ENCODE measurements at regions not wholly inside any gene's neighbourhood (a gene's known extent, or its start where the extent isn't known, plus 50 kb on each side); places are given as distances from the start of the nearest gene placed in this dataset.

DNA sequence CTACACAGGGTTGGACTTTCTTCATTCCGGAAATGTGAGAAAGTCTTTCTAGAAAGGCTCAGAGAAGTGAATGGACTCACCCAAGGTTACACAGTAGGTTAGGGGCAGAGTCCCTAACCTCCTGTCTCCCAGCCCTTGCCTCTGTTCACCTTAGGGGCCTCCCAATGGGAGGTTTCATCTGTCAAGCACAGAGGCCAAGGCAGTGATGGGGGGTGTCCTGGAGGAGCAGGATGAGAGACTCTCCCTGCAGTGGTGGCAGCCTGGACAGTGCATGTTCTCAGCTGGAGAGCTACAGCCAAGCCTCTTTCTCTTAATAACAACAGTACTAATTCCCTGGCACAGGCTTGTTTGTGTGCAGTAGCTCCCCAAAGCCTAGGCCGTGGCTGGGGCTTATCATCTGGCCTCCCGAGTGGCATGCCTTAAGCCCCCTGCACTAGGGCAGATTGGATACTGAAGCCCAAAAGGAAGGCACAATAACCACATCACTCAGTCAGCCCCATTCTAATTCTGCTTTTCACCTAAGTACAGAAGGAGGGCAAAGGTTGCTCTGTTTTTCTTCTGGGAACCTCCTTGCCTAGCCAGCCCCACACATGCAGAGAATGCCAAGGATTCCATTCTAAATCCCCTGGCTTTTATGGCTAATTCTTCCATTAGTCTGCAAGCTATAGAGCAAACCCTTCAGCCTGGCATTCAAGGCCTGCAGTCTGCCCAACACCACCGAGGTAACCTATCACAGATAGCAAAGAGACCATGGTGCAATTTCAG, 50.2 kb upstream of the XPA start:
- no peak for DNase-seq

DNA sequence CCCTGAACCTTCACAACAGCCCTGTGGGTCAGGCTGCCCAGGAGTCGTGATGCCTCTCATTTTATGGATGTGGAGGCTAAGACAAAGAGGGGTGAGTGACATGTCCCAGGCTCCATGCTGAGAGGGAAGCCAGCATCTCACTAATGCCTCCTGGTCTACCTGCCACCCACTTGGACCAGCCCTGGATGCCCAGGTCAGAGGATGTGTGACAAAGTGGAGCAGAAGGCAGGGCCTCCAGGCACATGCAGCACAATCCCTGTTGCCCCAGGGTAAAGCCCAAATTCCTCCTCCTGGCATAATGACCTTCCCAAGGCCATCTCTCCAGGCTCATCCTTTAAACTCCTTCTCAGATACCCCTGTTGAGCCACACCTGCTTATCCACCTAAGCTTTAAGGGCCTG, 51.4 kb upstream of the XPA start:
- DNase-seq: no peak

DNA sequence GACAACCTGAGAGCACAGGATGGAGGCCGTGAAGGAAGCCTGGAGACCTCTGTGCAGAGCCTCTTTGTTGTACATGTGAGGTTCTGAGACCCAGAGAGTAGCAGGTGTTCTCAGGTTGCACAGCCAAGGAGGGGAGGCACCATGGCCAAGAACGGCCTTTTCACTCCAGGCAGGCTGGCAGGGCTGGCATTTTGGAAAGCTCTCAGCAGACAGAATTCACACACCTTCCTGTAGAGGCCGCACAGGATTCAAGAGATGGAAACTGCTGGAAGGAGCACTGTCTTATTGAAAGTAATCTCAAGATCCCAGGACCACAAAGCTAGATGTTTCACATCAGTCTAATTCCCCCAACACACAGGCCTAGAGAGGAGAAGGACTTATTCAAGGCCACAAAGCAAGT, 52.8 kb upstream of the XPA start:
- no peak for DNase-seq

DNA sequence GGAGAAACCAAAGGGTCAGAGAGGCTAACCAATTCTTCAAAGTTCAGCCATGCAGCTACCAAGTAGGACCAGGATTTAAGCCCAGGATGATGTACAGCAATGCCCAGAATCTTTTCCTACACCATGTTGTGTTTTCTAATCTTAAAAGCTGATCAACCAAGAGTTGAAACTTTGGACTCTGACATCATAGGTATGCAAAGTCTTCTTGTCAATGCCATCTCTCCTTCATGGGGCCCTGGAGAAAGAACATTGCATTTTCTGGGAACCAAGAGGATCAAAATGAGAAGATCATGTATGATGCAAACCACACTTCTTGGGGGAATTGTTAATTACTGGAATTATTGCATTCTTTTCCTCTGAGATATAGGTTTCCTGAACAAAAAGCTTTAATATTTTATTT, 54.4 kb upstream of the XPA start:
- DNase-seq: no peak

DNA sequence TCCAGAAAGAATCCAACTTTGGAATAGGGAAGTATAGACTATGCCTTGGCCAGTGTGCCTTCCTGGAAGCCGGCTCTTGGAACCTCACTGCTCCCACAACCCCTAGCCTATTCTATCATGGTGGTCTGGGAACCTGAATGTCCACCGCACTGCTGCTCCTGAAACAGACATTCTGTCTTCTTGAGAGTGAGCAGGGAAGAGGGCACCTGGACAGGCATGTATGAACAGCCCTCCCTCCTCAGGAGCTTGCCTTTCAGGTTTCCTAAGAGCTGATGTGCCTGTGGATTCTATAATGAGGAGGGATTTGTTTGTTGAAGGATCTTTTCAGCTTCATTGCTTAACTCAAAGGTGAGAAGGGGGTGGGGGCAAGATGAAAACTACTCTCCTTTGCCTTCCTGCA, 55.1 kb upstream of the XPA start:
- DNase-seq: no peak

DNA sequence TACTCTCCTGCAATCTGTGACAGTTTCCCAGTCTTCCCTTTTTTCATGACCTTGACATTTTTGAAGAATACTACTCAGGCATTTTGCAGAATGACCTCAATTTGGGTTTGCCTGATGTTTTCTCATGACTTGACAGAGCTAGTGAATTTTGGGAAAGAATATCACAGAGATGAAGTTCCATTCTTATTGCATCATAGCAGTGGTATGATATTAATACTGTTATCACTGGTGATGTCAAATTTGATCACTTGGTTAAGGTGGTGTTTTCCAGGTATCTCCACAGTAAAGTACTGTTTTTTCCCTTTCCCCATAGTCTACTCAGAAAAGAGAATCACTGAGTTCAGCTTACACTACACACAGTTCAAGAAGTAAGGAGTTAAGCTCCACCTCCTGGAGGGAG, 56.2 kb upstream of the XPA start:
- DNase-seq: no peak

DNA sequence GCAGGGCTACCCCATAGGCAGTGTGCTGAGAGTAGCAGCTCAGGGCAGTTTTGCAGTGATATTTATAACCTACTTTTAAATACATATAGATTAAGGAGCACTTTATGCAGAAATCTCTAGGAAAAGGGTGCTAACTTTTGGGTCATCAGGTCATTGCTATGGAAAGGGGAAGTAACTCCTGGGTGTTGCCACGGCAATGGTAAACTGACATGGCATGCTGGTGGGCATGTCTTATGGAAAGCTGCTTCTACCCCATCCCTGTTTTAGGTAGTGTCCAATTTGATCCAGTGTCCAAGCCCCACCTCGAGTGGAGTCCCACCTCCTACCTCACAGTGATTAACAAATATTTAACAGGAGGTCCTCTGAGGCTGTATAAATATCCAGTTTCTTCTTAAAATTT, 56.8 kb upstream of the XPA start:
- no peak for DNase-seq

DNA sequence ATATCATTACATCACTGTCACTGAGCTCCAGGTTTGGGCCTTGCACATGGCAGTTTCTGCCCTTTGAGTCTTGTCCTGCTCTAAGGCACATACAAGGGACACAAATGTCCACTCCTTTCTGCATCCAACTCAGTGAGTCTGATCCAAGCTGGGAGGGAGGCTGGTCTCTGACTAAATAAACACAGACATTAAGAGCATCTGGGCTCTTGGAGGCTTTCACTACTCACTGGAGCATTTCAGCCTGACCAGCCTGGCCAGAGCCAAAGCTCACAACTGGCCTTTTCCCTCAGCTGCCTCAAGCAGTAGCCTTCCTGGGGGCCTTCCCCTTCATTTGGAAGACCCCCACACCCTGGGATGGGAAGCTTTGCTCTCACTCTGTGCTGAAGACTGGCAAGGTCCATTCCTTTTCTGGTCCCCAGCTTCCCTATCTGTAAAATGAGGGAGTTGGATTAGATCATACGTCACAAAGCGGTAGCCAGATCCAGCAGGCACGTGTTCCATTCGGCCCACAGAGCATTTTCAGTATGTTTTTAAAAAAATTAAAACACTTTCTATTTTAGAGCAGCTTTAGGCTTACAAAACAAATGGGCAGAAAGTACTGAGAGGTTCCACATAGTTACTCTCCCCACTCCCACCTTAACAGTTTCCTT, 58.6 kb upstream of the XPA start:
- DNase-seq: no peak

DNA sequence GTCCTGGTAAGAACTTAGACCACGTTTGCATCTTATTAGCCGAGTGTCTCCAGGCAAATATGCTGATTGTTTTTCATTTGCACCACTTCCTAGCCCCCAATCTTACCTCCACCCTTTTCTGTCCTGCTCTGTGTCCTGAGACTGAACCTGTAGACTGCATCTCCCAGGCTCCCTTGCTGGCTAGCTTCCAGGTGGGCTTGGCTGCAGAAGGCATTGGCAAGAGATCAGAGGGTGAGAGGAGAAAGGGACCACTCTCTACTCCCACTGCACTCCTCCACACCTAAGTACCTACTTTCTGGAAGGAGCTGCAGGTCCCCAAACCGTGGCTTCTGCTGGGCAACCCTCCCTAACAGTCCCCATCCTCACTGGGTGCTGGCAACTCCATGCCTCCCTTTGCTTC, 59.9 kb upstream of the XPA start:
- no peak for DNase-seq

DNA sequence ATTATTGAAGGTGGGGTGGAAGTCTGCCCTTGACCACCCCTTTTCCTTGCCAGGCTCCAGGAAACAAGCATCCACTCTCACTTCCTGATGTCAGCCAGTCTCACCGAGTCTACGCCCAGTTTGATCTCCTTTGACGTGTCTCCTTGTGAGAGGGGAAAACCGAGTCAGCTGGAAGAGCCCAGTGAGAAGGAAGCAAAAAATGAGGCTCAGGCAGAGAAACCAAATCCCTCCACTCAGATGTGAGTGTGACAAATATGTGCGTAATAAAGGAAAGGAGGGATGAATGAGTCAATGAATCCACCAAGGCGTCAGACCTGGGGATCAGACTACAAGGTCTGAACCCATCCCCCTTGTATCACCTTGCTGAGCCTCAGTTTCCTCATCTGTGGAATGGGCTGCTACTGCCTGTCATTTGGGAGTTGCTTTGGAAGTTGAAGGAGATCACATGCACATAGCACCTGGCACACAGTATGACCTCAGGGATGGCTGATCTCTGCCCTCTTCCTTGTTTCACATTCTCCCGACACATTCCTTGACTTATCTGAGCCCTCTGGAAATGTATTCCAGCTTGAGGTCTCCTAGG, 61.3 kb upstream of the XPA start:
- DNase-seq: no peak

DNA sequence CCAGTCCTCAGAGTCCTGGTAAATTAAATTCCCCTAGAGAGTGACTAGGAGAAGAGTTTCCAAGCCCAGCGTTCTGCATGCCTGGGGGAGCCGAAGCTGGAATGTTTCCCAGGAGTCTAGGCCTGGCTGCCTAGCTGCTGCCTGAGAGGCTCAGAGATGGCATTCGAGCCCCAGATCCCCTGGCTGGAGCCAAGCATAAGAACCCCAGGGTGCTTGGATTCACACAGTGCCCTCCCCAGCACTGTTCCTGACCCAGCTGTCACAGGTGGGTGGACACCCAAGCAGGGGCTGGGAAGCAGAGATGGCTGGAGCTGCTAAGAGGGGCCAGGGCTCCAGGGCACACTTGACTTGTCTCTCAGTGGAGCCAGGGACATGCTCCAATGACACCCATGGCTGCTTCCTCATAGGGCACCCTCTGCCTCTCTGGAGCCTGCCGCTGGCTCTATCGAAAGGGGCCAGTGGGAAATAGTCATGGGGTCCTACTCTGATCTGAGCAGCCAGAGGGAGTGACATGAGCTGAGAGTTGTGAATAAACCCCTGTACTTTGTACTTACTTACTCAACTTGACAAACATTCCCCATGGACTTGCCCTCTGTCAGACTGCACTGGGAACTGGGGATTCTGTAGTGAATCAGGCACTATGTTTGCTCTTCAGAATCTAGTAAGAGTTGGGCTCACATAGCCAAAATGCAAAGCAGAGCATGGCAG, 62.6 kb upstream of the XPA start:
- DNase-seq: no peak

DNA sequence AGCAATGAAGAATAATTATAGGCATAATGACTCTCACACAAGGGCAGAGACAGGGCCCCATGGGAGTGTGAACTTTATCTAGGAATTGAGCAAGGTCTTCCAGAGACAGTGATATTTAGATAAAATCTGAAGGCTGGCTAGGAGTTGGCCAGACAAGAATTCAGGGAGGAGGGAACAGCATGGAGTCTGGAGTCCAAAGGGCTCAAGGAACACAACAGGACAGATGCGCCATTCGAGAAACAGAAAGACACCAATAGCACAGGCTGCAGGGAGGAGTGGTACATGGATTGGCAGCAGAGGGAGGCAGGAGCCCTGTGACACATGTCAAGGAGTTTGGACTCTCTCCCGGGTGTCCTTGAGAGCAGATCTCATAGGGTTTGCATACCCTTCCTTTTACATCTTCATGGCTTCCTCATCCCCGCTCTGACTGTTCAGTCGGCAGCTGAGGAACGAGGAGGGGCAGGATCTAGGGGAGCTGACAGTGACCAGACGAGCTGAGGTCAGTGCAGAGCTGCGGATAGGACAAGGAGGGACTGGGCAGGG, 64.0 kb upstream of the XPA start:
- DNase-seq: no peak

DNA sequence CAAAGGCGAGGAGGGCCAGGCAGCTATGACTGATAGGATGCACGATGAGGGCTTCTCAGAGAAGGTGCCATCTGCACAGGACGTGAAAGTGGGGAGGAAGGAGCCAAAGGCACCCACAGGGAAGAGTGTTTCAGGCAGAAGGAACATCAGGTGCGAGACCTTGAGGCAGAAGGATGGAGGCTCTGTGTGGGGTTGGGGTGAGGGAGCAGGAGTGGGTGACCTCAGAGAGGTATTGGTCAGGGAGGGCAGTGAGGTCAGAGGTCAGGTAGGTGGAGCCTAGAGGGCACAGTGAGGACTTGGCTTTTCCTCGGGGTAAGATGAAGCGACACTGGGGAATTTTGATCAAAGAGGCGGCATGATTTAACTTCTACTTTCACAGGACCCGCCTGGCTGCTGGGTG, 64.7 kb upstream of the XPA start:
- no peak for DNase-seq

DNA sequence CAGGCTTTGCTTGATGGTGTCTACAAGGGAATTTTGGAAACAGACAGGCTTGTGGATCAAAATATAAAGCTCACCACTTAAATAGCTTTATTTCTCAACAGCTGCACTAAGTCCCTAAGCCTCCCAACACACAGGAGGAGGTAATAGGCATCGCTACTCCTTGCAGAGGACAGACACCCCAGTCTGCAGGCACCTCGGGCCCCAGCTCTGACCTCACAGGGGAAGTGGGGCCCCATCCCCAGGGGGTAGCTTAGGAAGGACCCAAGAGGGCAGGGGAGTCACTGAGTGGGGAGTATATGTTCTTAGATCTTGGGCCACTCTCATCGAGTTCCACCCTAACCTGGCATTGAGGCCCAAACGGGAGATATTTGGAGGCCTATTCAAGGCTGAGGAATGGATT, 66.7 kb upstream of the XPA start:
- DNase-seq: no peak

DNA sequence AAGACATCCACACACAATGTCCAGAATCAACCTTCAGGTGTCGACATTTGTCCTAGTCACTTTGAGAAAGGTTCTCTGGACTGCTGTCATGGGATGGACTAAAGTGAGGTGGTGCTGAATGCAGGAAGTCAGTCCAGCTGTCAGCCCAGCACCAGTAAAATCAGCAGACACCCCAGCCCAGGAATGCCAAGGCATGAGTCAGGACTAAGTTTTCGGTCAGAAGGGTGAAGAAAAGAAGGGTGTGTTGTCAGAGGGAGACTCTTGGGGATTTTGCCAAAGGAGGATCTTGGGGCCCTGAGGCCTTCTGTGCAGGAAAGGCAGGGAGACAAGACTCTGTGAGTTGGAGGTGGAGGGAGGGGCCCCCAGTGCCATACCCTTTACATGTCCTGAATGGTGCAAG, 69.0 kb upstream of the XPA start:
- DNase-seq: no peak

DNA sequence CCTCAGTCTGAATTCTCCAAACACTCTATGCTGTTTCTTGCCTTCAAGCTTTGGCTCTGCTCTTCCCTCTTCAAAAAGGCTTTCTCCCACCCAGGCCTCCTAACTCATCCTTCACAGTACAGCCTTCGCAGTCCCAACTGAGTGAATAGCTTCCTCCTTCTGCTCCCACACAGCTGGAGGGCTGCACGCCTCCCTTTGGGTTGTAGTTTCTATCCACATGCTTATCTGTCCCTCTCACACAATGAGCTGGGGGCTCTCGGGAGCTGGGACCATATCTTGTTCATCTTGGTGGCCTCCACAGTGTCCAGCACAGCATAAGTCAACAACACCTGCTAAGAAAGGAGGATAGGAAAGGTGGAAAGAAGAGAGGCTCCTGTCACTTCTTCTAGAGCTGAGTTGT, 69.5 kb upstream of the XPA start:
- DNase-seq: no peak

DNA sequence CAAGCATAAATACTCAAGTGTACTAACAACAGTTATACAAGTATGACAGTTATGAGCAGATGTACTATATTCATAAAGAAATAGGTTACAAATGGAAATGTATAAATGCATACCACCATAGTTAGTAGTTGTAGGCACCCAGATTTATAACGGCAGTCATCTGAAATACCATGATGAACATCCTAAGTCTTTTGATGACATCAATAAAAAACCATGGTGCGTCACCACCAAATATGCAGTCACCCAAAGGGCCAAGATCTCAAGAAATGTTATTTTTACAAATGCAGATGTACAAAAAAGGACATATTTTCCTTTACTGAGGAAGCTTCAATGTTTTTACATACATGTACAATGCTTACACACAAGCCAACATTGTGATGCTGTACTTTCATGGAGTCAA, 70.8 kb upstream of the XPA start:
- DNase-seq: no peak

DNA sequence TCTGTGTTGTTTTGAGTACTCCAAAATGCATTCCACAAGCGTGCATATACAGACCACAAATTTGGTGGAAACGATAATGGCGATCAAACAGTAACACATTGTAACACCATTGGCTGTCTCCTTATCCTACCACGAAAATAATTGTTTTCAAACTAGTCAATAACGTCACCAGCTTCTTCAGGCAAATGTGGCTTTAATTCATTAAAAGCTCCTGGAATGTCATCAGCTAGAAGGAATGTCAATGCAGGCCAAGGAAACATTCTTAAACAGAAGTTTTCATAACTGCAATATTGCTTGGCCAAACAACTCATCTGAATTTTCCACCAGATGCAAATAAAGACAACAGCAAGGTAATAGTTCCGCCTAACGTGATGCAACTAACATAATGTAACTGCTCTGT, 71.6 kb upstream of the XPA start:
- no peak for DNase-seq

DNA sequence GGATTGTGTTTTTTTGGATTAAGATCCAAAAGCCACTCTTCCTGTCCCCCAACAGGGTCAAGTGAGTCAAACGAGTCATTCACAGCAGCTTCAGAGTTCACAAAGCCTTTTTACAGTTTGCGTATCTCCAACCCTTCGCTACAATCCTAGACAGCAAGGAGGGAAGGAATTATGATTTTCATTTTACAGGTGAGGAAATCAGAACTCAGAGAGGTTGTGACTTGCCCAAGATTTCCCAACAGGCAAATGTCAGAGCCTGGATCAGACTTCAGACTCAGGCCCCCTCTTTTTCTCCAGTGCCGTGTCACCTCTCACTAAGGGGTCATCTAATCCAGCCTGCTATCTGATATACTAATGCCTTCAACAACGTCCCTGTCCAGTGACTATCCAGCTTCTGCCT, 72.1 kb upstream of the XPA start:
- no peak for DNase-seq

DNA sequence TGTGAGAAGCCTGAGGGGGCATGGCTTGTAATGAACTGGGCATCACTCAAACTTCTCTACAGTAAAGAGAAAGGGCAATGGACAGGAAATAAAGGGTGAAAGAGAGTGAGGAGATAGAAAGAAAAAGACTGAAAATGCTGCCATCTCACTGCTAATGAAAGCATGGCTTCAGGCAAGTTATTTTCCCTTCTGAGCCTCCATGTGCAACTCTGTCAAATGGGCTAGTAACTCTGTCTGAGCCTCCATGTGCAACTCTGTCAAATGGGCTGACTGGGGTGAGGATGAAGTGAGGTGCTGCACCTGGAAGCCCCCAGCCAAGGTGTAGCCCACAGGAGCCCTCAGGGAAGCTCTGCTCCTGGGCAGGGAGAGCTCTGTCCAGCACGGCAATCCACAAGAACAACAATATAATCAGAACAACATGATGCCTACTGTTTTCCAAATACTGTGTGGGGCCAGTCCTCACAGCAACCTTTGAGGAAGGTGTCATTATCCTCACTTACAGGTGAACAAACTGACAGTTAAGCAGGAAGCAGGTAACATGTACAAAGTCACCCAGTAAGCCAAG, 73.8 kb upstream of the XPA start:
- no peak for DNase-seq

DNA sequence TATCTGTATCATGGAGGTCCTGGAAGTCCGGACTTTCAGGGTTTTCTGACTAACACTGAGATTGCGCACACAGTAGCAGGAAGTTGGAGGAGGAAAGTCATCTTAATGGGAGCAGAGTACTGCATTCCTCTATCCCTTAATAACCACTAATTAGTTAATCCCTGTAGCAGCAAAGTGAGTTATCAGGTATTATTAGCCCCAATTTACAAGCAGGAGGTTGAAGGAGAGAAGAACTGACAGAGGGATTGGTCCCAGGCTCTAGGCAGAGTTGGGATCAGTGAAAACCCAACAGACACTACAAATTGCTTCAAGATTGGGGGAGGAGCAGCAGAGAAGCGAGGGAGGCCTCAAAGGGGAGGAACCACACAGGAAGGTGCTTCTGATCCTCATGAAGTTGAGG, 74.5 kb upstream of the XPA start:
- no peak for DNase-seq

DNA sequence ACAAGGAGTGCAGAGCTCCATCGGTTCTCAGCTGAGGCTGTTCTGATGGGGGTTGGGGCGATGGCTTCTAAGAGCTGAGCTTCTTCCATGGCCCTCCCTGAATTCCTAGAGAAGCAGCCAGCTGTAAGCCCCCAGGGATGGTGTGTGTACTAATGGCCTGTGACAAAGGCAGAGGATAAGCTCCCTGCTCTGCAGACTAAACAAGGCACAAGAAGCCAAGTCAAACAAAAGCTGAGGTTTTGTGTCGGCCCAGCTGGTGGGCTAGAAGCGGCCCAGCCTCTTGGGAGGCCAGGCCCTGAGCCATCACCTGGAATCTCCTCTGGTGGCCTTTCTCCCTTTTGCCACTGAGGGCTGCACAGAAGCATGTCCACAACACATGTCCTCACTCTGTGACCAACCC, 75.0 kb upstream of the XPA start:
- no peak for DNase-seq

DNA sequence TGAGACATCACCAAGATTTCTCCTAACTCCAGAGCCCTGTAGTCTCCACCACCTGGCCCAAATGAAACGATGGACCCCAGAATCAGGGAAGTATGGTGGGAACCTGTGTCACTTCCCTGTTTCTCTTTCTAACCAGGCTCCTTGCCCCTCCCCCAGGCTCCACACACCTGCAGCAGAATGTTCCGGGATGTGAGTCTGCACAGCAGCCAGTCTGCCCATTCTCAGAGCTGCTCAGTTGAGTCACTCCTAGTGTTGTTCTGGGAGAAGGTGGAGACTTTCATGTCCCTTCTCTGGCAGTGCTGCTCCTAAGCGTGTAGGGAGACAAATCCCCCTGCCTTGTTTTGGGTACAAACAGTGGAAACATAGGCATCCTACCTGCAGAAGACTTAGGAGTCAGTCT, 76.0 kb upstream of the XPA start:
- DNase-seq: no peak

DNA sequence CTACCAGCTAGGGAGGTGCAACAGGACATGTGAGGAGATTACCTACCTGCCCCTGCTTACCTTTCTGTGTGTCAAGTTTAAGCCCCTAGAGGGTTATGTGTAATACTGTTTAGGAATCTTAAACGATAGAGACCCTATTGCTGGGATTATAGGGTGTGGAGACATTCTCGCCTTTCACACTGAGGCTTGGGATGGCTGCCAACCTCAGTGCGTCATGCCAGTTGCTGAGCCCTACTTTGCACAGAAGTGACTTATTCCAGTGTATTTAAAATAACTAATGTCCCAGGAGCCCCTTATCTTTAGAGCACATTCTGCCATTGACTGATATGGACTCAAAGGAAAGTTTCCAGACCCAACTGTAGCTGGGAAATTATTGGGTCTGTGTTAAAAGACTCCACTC, 76.6 kb upstream of the XPA start:
- no peak for DNase-seq

Measured in activated CD4-positive, alpha-beta T cell treated with anti-CD3 and anti-CD28 coated beads, Interleukin-2, amount 50 U/mL, for 4 hours (primary cell).